RWPE2 (cell line): ENCODE measurements at regions not wholly inside any gene's neighbourhood (a gene's known extent, or its start where the extent isn't known, plus 50 kb on each side); places are given as distances from the start of the nearest gene placed in this dataset.
A peak's percentile ranks its signal among the peaks of the same experiment; 100 is the strongest.

ENCODE experiments used
- ATAC-seq: fragments of 200-7000 bp; cut with Tn5 transposase; 3 replicates; pipeline ENCODE4 v1.9.1; 2021; ENCODE audit warnings: low read depth
- DNase-seq: peaks from one replicate; pipeline ENCODE4 v3.0.0-alpha.2; 2020; ENCODE audit warnings: low spot score
- H3K27ac ChIP-seq: fragments of 450-650 bp; 2 replicates; pipeline ENCODE4 v1.5.1; 2017; ENCODE audit warnings: mild to moderate bottlenecking; ENCODE audit not compliant: poor library complexity, severe bottlenecking
- H3K27me3 ChIP-seq: fragments of 250-450 bp; sonication (Bioruptor Pico); 2 replicates; pipeline ENCODE4 v1.5.1; 2021; ENCODE audit warnings: mild to moderate bottlenecking, moderate library complexity; ENCODE audit not compliant: insufficient read depth, poor library complexity, severe bottlenecking
- H3K36me3 ChIP-seq: fragments of 250-450 bp; sonication (Bioruptor Pico); 2 replicates; pipeline ENCODE4 v1.5.1; 2020; ENCODE audit warnings: low read depth, mild to moderate bottlenecking, moderate library complexity
- H3K4me1 ChIP-seq: fragments of 250-450 bp; sonication (Bioruptor Pico); 2 replicates; pipeline ENCODE4 v1.5.1; 2021; ENCODE audit warnings: mild to moderate bottlenecking, moderate library complexity; ENCODE audit not compliant: insufficient read depth, poor library complexity, severe bottlenecking
- H3K4me3 ChIP-seq: fragments of 250-450 bp; sonication (Bioruptor Pico); 2 replicates; pipeline ENCODE4 v1.5.1; 2021; ENCODE audit warnings: mild to moderate bottlenecking, moderate library complexity; ENCODE audit not compliant: severe bottlenecking
- H3K9me3 ChIP-seq: fragments of 250-450 bp; sonication (Bioruptor Pico); 2 replicates; pipeline ENCODE4 v1.5.1; 2021; ENCODE audit warnings: mild to moderate bottlenecking, moderate library complexity; ENCODE audit not compliant: severe bottlenecking
- CTCF ChIP-seq: fragments of 450-650 bp; IDR thresholded peaks from one replicate; pipeline ENCODE4 v1.5.1; 2017; ENCODE audit warnings: mild to moderate bottlenecking, moderate library complexity; ENCODE audit not compliant: poor library complexity, severe bottlenecking

DNA sequence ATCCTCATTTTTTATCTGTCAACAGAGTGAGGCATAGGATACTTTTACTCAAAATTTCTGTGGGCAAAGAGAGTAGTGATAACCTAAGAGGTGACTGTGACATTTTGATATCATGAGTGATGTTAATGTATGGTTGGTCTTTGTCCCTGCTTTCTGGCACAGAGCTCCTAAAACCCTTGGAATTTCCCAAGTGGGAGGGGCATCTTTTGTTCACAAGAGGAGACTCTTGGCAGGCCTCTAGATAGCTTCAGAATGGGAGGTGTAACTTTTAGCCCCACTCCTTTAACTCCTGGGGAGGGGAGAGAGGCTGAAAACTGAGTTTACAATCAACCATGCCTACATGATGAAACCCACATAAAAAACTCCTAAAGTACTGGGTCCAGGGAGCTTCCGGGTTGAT lies 527.8 kb downstream of the RFPL4B start:
- ATAC-seq (no peak), DNase-seq (no peak)
- Histone ChIP-seq H3K27ac (no peak overlapping the region), H3K4me1 (no peaks in the 10 kb centered on the region), H3K27me3 (no peaks in the 10 kb centered on the region), H3K36me3 (no peaks in the 10 kb centered on the region), H3K9me3 (peaks cover 2% of the 10 kb centered on the region), H3K4me3 (no peak overlapping the region)
- TF ChIP-seq CTCF = no peak

DNA sequence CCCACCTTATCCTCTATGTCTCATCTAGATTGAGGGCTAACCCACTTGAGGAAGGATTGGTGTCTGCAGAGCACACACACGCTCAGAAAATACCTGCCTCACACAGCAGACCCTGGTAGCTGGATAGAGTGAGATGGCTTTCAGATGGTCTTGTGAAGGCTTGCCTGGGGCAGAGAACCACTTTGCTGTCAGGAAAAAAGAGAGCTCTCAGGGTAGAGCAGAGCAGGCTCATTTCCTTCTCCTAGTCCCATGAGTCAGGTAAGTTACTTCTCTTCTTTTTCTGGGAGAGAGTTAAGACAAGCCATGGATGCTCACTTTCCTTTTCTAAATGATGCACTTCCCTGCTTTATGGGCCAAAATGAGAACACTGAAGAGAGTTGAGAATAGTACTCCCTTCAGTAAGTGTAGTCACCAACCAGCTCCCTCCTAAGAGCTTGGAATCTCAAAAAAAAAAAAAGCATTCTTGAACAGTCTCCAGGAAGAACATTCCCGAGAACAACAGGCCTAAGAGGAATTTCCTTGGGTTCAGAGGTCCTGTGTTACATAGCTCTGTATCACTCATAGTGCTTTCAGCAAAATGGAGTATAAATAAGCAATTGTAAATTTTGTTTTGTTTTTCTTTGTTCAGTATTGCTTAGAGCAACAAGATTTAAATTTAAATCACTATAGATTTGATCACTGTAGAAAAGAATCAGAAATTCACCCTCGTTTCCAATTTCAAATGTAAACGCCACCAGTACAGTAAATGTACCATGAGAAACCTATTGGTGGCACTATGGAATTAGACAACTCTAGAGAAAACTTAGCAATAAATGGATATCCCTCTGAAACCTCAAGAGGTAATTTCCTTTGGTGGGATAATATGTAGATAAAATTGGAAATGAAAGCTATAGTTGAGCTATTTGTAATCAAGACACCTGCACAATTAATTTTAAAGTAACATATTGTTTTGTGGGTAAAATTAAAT lies 530.3 kb downstream of the RFPL4B start:
- Histone ChIP-seq H3K36me3 (no peaks in the 10 kb centered on the region), H3K4me3 (no peak overlapping the region), H3K4me1 (peaks cover 5% of the 10 kb centered on the region), H3K9me3 (no peaks in the 10 kb centered on the region), H3K27me3 (no peaks in the 10 kb centered on the region), H3K27ac (peak overlapping the region; percentile 27)
- TF ChIP-seq CTCF = peak; percentile 32
- no peak for DNase-seq
- ATAC-seq = peak; percentile 70

DNA sequence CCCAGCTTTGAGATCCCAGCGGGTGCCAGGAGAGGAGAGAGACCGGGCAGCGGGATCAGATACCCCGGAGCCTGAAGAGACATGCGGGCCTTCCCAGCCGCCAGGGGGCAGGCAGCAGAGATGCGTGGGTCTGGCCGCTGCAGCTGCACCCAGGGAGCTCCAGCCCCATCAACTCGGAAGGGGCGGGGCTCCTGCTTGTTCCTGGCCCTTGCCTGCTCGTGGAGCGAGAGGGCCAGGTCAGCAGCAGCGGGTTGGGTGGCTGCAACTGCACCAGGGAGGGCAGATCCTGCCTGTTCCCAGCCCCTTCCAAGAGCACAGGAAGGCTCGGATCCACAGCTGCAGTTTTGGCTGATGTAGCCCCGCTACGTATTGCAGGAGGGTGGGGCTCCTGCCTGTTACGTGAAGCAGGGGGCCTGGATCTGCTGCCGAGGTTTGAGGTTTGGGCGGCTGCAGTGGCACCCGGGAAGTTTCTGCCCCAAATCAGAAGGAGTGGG lies 532.8 kb downstream of the RFPL4B start:
- H3K9me3 ChIP-seq = no peaks in the 10 kb centered on the region
- no peak for TF ChIP-seq CTCF
- DNase-seq (peak; percentile 39), ATAC-seq (no peak)
- H3K4me1 ChIP-seq = peaks cover 6% of the 10 kb centered on the region
- no peaks in the 10 kb centered on the region for H3K27me3 ChIP-seq
- H3K27ac ChIP-seq = no peak overlapping the region
- no peak overlapping the region for H3K4me3 ChIP-seq
- H3K36me3 ChIP-seq = no peaks in the 10 kb centered on the region

GRCh38 chr6:112881027-112881426 lies 533.9 kb downstream of the RFPL4B start:
- Histone ChIP-seq H3K4me3 (no peak overlapping the region), H3K36me3 (no peaks in the 10 kb centered on the region), H3K27ac (no peak overlapping the region), H3K9me3 (no peaks in the 10 kb centered on the region), H3K4me1 (peaks cover 6% of the 10 kb centered on the region), H3K27me3 (no peaks in the 10 kb centered on the region)
- ATAC-seq (no peak), DNase-seq (no peak)
- TF ChIP-seq CTCF = no peak
